Endothelial cell (in vitro differentiated cells): ENCODE measurements at regions not wholly inside any gene's neighbourhood (a gene's known extent, or its start where the extent isn't known, plus 50 kb on each side); places are given as distances from the start of the nearest gene placed in this dataset.

Experiments used
- DNase-seq: peaks from one replicate; pipeline ENCODE4 v3.0.0; 2021; ENCODE audit warnings: low spot score
- H3K27ac Mint-ChIP-seq: one replicate; pipeline ENCODE4 v1.8.0; 2021; ENCODE audit warnings: mixed read lengths, inconsistent platforms; ENCODE audit not compliant: unreplicated experiment
- H3K27me3 Mint-ChIP-seq: one replicate; pipeline ENCODE4 v1.8.0; 2021; ENCODE audit warnings: mild to moderate bottlenecking, moderate library complexity, mixed read lengths, inconsistent platforms; ENCODE audit not compliant: unreplicated experiment
- H3K36me3 Mint-ChIP-seq: one replicate; pipeline ENCODE4 v1.8.0; 2021; ENCODE audit warnings: mild to moderate bottlenecking, low read depth, mixed read lengths, inconsistent platforms; ENCODE audit not compliant: unreplicated experiment
- H3K4me1 Mint-ChIP-seq: one replicate; pipeline ENCODE4 v1.8.0; 2021; ENCODE audit warnings: mild to moderate bottlenecking, mixed read lengths, inconsistent platforms; ENCODE audit not compliant: unreplicated experiment
- H3K4me3 Mint-ChIP-seq: one replicate; pipeline ENCODE4 v1.8.0; 2021; ENCODE audit warnings: mild to moderate bottlenecking, mixed read lengths, inconsistent platforms; ENCODE audit not compliant: unreplicated experiment
- H3K9me3 Mint-ChIP-seq: one replicate; pipeline ENCODE4 v1.8.0; 2021; ENCODE audit warnings: mixed read lengths, inconsistent platforms; ENCODE audit not compliant: unreplicated experiment
- CTCF ChIP-seq: fragments of 200-600 bp; sonication (generic); IDR thresholded peaks from one replicate; pipeline ENCODE4 v1.5.0; 2021; ENCODE audit warnings: antibody characterized with exemption; ENCODE audit not compliant: unreplicated experiment

DNA sequence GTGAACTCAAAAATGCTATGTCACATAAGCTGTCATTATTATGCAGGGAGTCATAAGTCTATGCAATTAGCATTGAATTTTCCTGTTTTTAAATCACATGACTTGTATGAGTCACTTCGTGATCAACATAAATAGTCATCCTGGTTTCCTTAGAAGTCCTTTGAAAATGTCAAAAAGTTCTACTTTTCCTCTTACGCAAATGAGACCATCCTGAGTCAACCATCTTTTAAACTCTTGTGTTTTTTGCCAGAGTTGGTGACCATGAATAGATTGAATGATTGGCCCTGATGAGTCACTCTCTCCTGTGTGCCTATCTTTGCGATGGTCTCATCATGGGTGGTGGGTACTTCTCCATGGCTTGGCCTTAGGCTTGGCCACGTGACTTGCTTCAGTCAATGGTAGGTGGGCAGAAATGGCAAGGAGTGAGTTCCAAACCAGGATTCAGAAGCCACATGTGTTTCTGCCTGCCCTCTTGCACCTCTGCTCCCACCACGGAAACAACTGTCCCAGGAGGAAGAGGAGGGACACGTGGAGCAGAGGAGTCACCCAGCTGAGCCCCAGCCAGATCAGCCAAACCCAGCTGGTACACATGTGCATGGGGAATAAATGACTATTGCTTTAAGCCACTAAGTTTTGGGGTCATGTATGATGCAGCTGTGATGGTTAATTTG is 123.5 kb upstream of the CACNA1A start:
- Mint-ChIP-seq H3K4me3 (no peak overlapping the region), H3K4me1 (no peaks in the 10 kb centered on the region), H3K9me3 (no peaks in the 10 kb centered on the region), H3K27ac (no peak overlapping the region), H3K36me3 (peaks cover 3% of the 10 kb centered on the region), H3K27me3 (no peaks in the 10 kb centered on the region)
- no peak for TF ChIP-seq CTCF
- DNase-seq: no peak

DNA sequence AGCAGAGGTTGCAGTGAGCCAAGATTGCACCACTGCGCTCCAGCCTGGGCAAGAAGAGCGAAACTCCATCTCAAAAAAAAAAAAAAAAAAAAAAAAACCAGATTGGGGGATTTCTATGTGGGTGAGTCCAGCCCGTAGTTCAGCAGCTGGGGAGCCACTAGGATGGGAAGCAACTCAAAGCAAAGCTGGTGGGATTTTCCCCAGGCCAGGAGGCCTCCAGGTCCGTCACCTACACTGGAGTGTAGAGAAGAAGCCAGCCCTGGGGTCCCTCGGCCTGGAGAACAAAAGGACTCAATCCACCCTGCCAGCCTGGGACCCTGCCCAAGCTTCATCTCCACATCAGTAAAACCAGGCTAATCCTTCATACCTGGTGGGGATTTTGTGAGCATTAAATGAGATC is 121.3 kb upstream of the CACNA1A start:
- no peak for DNase-seq
- Mint-ChIP-seq H3K4me1 (peaks cover 8% of the 10 kb centered on the region), H3K27me3 (no peaks in the 10 kb centered on the region), H3K36me3 (no peaks in the 10 kb centered on the region), H3K9me3 (no peaks in the 10 kb centered on the region), H3K4me3 (no peak overlapping the region), H3K27ac (no peak overlapping the region)
- no peak for TF ChIP-seq CTCF

DNA sequence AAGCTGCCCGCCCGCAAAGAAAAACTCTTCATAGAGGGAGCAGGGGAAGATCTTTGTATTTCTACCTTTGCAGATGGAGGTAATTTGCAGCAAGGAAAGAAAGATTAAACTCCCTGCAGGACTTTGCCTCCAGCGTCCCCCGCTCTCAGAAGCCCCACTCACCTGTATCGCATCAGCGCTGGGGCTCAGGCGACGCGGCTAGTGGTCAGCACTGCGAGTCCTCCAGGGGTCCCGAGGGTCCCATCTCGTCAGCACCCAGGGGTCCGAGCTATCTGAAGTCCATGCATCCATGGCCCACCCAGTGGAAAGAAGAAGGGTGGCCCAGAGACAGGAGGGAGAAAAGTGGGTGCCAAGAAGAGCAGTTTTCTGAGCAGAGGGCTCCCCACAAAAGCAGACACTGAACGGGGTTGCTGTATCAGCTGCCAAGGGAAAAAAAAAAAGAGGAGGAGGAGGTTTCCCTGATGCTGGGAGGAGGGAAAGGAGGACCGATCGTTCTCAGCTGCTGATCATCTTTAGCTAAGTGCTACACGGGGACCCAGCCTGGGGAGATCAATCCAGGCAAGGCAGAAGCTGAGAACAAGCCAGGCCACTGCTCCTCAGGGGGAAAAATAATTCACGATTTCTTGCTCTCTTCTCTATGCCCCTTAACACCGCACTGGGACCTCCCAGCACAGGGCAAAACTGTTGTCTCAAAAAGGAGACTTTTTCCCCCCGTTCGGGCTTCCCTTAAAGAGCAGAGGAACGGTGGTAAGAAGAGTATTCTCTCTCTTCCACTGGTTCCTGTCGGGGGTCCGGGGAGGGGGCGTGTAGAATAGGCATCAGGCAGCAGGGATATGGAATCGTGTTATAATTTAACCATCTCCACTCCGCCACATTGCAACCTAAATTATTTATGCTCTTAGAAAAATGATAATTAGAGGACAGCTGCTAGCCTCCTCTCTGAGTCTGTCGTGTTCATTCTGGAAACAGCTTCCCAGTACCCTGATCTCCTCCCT is 117.7 kb upstream of the CACNA1A start:
- Mint-ChIP-seq H3K36me3 (no peaks in the 10 kb centered on the region), H3K4me1 (peaks cover 8% of the 10 kb centered on the region), H3K27ac (no peak overlapping the region), H3K9me3 (no peaks in the 10 kb centered on the region), H3K27me3 (peaks cover 1% of the 10 kb centered on the region), H3K4me3 (no peak overlapping the region)
- no peak for DNase-seq
- no peak for TF ChIP-seq CTCF

DNA sequence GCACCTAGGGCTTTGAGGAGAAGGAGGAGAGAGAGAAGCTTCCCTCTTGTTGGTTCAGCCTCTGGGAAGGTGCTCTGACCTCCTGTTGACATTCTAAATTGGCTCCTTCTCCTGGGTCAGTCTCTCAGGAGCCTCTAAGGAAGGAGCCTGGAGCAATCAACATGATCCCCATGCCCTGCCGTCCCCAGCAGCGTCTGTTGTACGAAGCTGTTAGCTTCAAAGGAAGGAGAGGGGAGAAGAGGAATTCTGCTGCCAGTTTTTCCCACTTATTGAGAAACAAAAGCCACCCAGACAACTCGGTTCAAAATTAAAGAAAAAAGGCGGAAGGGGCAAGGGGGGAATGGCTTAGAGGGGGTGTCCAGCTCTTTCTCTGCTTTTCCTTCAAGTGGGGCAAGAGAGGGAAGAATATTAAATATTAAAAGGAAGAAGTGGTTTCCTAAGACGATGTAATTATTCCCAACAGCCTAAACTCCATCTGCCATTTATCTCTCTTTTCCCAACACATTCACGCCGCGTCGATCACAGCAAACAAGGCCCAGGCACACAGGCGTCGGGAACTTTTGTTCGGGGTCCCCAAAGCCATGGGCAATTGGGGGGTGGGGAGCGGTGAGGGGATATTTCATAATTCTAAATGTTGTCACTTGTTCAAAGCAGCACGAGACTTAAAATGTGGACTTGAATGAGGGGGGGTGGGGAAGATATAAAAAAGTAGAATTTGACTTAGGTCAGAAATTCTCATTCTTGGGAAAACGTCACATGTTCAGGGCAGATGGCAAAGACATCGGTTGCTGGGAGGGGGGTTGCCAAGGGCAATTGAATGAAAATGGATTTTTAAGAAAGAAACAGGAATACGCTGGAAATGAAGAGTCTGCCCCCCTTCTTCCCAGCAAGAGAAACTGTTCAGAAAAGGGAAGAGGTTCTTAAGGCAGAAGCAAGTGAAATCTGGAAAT is 116.8 kb upstream of the CACNA1A start:
- H3K36me3 Mint-ChIP-seq: no peaks in the 10 kb centered on the region
- peaks cover 1% of the 10 kb centered on the region for H3K27me3 Mint-ChIP-seq
- H3K4me3 Mint-ChIP-seq: no peak overlapping the region
- no peak for TF ChIP-seq CTCF
- no peaks in the 10 kb centered on the region for H3K9me3 Mint-ChIP-seq
- H3K27ac Mint-ChIP-seq: no peak overlapping the region
- no peak for DNase-seq
- peaks cover 8% of the 10 kb centered on the region for H3K4me1 Mint-ChIP-seq
